H1 (cell line): ENCODE measurements at regions not wholly inside any gene's neighbourhood (a gene's known extent, or its start where the extent isn't known, plus 50 kb on each side); places are given as distances from the start of the nearest gene placed in this dataset.

Source experiments
- CTCF ChIA-PET: fragments of 300-600 bp; sonication (Branson Sonifier 250); formaldehyde crosslinking; loops from one replicate; lab custom pipeline; 2021; ENCODE audit not compliant: partially characterized antibody; lab: Charles Lee
- POLR2A ChIA-PET: fragments of 300-600 bp; sonication (Branson Sonifier 250); formaldehyde crosslinking; loops from one replicate; lab custom pipeline; 2021; ENCODE audit warnings: inconsistent platforms; ENCODE audit not compliant: partially characterized antibody; lab: Charles Lee
- DNase-seq, 2 experiments: peaks; one replicate each; pipeline versions ENCODE4 v3.0.0 to v3.0.0-alpha.2; 2010 to 2022; ENCODE audit warnings: low spot score in 2 of 2, low read depth in 1 of 2, mixed read lengths in 1 of 2
- FAIRE-seq: peaks from 2 replicates; lab custom pipeline; 2011; peaks lifted over from hg19 to GRCh38; lab: Jason Lieb, UNC
- H2AFZ ChIP-seq: 2 replicates; pipeline ENCODE4 v1.8.1; 2012; ENCODE audit warnings: low read length, inconsistent platforms
- H2AK5ac ChIP-seq: 2 replicates; pipeline ENCODE4 v1.6.1; 2013; ENCODE audit warnings: low read depth, low read length
- H2BK120ac ChIP-seq: replicated peaks from 2 replicates; pipeline ENCODE3; 2013; ENCODE audit warnings: low read depth, low read length, inconsistent platforms
- H2BK12ac ChIP-seq: 2 replicates; pipeline ENCODE4 v1.6.1; 2013; ENCODE audit warnings: low read depth, low read length
- H2BK15ac ChIP-seq: 2 replicates; pipeline ENCODE4 v1.6.1; 2013; ENCODE audit warnings: low read length
- H2BK20ac ChIP-seq: 2 replicates; pipeline ENCODE4 v1.6.1; 2013; ENCODE audit warnings: low read length
- H2BK5ac ChIP-seq: 2 replicates; pipeline ENCODE4 v1.6.1; 2013; ENCODE audit warnings: low read depth, low read length
- H3K14ac ChIP-seq: 2 replicates; pipeline ENCODE4 v1.6.1; 2013; ENCODE audit warnings: inconsistent platforms; ENCODE audit not compliant: insufficient read length
- H3K18ac ChIP-seq: 2 replicates; pipeline ENCODE4 v1.6.1; 2013; ENCODE audit warnings: low read length; ENCODE audit errors: extremely low read depth
- H3K23ac ChIP-seq: 2 replicates; pipeline ENCODE4 v1.6.1; 2013; ENCODE audit warnings: inconsistent platforms; ENCODE audit not compliant: insufficient read length
- H3K23me2 ChIP-seq: 2 replicates; pipeline ENCODE4 v1.6.1; 2013; ENCODE audit warnings: low read depth, low read length
- H3K27ac ChIP-seq: 2 replicates; pipeline ENCODE4 v1.6.1; 2011; ENCODE audit warnings: low read depth, low read length, inconsistent platforms
- H3K27me3 ChIP-seq, 4 experiments: replicated peaks in 1 of 4; 1 replicate in 1 of 4; 2 replicates in 3 of 4; pipeline versions ENCODE4 v1.6.1 to v1.8.1; 2011 to 2013; ENCODE audit warnings: low read length in 3 of 4, mild to moderate bottlenecking in 3 of 4, inconsistent platforms in 2 of 4, mixed read lengths in 2 of 4, moderate library complexity in 1 of 4; ENCODE audit not compliant: control insufficient read depth in 3 of 4, insufficient read depth in 3 of 4; ENCODE audit errors: extremely low read depth in 1 of 4
- H3K36me3 ChIP-seq, 4 experiments: 2 replicates each; pipeline versions ENCODE4 v1.6.1 to v1.8.1; 2011 to 2013; ENCODE audit warnings: mild to moderate bottlenecking in 4 of 4, low read length in 3 of 4, moderate library complexity in 2 of 4, control low read depth in 1 of 4, inconsistent platforms in 1 of 4; ENCODE audit not compliant: insufficient read depth in 4 of 4, control insufficient read depth in 2 of 4
- H3K4ac ChIP-seq: replicated peaks from 2 replicates; pipeline ENCODE3; 2013; ENCODE audit warnings: low read length, low read depth, mixed read lengths, inconsistent platforms; ENCODE audit not compliant: insufficient read length
- H3K4me1 ChIP-seq, 4 experiments: replicated peaks in 1 of 4; 1 replicate in 1 of 4; 2 replicates in 3 of 4; pipeline versions ENCODE4 v1.6.1 to v1.8.1; 2011 to 2013; ENCODE audit warnings: low read length in 3 of 4, inconsistent platforms in 2 of 4, mixed read lengths in 1 of 4; ENCODE audit not compliant: insufficient read depth in 4 of 4, control insufficient read depth in 3 of 4
- H3K4me2 ChIP-seq, 2 experiments: 2 replicates each; pipeline versions ENCODE4 v1.6.1 to v1.8.1; 2011 to 2013; ENCODE audit warnings: low read depth in 2 of 2, low read length in 2 of 2, control low read depth in 1 of 2, inconsistent platforms in 1 of 2, mild to moderate bottlenecking in 1 of 2; ENCODE audit not compliant: insufficient read depth in 1 of 2
- H3K4me3 ChIP-seq, 4 experiments: fragments of 200-600, 300-600 bp in 1 of 4; sonication (generic), shearing (Covaris generic), sonication (Bioruptor Twin) in 1 of 4; 2 replicates each; pipeline versions ENCODE4 v1.5.1 to v1.8.1; 2011 to 2016; ENCODE audit warnings: low read length in 4 of 4, low read depth in 3 of 4, control low read depth in 2 of 4, inconsistent platforms in 2 of 4, mild to moderate bottlenecking in 2 of 4, mixed read lengths in 1 of 4, moderate library complexity in 1 of 4; ENCODE audit not compliant: insufficient read depth in 2 of 4; ENCODE audit errors: extremely low read depth in 1 of 4
- H3K56ac ChIP-seq: replicated peaks from 2 replicates; pipeline ENCODE3; 2013; ENCODE audit warnings: low read depth, mild to moderate bottlenecking, mixed read lengths, low read length, inconsistent platforms; ENCODE audit not compliant: insufficient read length
- H3K79me1 ChIP-seq: 2 replicates; pipeline ENCODE4 v1.6.1; 2013; ENCODE audit warnings: low read depth, low read length, control low read depth
- H3K79me2 ChIP-seq, 2 experiments: 2 replicates each; pipeline versions ENCODE4 v1.6.1 to v1.8.1; 2012 to 2013; ENCODE audit warnings: low read length in 2 of 2, mild to moderate bottlenecking in 2 of 2, inconsistent platforms in 1 of 2; ENCODE audit not compliant: insufficient read depth in 2 of 2, control insufficient read depth in 1 of 2
- H3K9ac ChIP-seq, 4 experiments: replicated peaks in 1 of 4; 1 replicate in 1 of 4; 2 replicates in 3 of 4; pipeline versions ENCODE4 v1.6.1 to v1.8.1; 2011 to 2013; ENCODE audit warnings: low read depth in 3 of 4, low read length in 3 of 4, control low read depth in 2 of 4, mild to moderate bottlenecking in 2 of 4, moderate library complexity in 2 of 4, inconsistent platforms in 1 of 4; ENCODE audit errors: extremely low read depth in 1 of 4
- H3K9me3 ChIP-seq, 2 experiments: 2 replicates each; pipeline versions ENCODE4 v1.6.1 to v1.8.1; 2012 to 2013; ENCODE audit warnings: mild to moderate bottlenecking in 2 of 2, moderate library complexity in 2 of 2, control low read depth in 1 of 2, inconsistent platforms in 1 of 2, low read depth in 1 of 2, low read length in 1 of 2, mixed read lengths in 1 of 2; ENCODE audit not compliant: insufficient read depth in 2 of 2
- H4K20me1 ChIP-seq, 2 experiments: replicated peaks in 1 of 2; 2 replicates each; pipeline versions ENCODE3 to v1.8.1; 2011 to 2013; ENCODE audit warnings: inconsistent platforms in 2 of 2, low read length in 2 of 2, mild to moderate bottlenecking in 1 of 2; ENCODE audit not compliant: insufficient read depth in 2 of 2, control insufficient read depth in 1 of 2
- H4K5ac ChIP-seq: 2 replicates; pipeline ENCODE4 v1.6.1; 2013; ENCODE audit warnings: low read length, low read depth, mixed read lengths, inconsistent platforms; ENCODE audit not compliant: insufficient read length
- H4K8ac ChIP-seq: 2 replicates; pipeline ENCODE4 v1.8.0; 2013; ENCODE audit warnings: mild to moderate bottlenecking, moderate library complexity, low read length, inconsistent platforms; ENCODE audit not compliant: insufficient read depth; ENCODE audit errors: extremely low read depth
- H4K91ac ChIP-seq: replicated peaks from 2 replicates; pipeline ENCODE3; 2013; ENCODE audit warnings: low read length, mixed read lengths, inconsistent platforms; ENCODE audit not compliant: insufficient read length
- BACH1 ChIP-seq: IDR thresholded peaks from 2 replicates; pipeline ENCODE4 v1.6.1; 2012; ENCODE audit warnings: low read length, improper control_type of control experiment
- CBX8 ChIP-seq: fragments of 300-800, 300-1000 bp; sonication (generic); IDR thresholded peaks from 2 replicates; pipeline ENCODE4 v1.7.1; 2016; ENCODE audit warnings: low read depth, low read length, borderline replicate concordance
- CHD1 ChIP-seq: IDR thresholded peaks from 2 replicates; pipeline ENCODE4 v1.6.1; 2012; ENCODE audit warnings: low read depth, low read length, improper control_type of control experiment
- EP300 ChIP-seq, 2 experiments: IDR thresholded peaks; 1 replicate in 1 of 2; 2 replicates in 1 of 2; pipeline ENCODE4 v1.6.1; 2011 to 2012; ENCODE audit warnings: low read depth in 2 of 2, low read length in 2 of 2, mild to moderate bottlenecking in 2 of 2, borderline replicate concordance in 1 of 2, inconsistent platforms in 1 of 2, moderate library complexity in 1 of 2
- KDM1A ChIP-seq: fragments of 200-600, 300-600 bp; sonication (generic); IDR thresholded peaks from 2 replicates; pipeline ENCODE4 v1.7.1; 2016; ENCODE audit warnings: mild to moderate bottlenecking, low read length, borderline replicate concordance
- RXRA ChIP-seq: IDR thresholded peaks from 2 replicates; pipeline ENCODE4 v1.6.1; 2011; ENCODE audit warnings: low read depth, mild to moderate bottlenecking, low read length, moderate library complexity; ENCODE audit not compliant: insufficient read depth
- SAP30 ChIP-seq: fragments of 300-600 bp; sonication (generic); IDR thresholded peaks from 2 replicates; pipeline ENCODE4 v1.7.1; 2012; ENCODE audit warnings: low read length, moderate library complexity, mild to moderate bottlenecking, inconsistent platforms; ENCODE audit not compliant: insufficient read depth, insufficient replicate concordance
- SRF ChIP-seq: IDR thresholded peaks from 2 replicates; pipeline ENCODE4 v1.6.1; 2011; ENCODE audit warnings: mild to moderate bottlenecking, low read depth, low read length, moderate library complexity
- WGBS, 2 experiments: shearing (Covaris generic) in 1 of 2; methylation state at CpG; one replicate each; pipeline versions ENCODE4 v1.1.6 to v1.1.7; 2013 to 2015; ENCODE audit warnings: low lambda C conversion rate in 2 of 2, mixed read lengths in 2 of 2, inconsistent platforms in 1 of 2, low coverage in 1 of 2, missing lambda C conversion rate in 1 of 2; ENCODE audit not compliant: insufficient replicate concordance in 2 of 2, insufficient coverage in 1 of 2, insufficient read length in 1 of 2; ENCODE audit errors: extremely low coverage in 1 of 2, missing lambda C conversion rate in 1 of 2; 5-methylcytosine and 5-hydroxymethylcytosine counted together
- TF ChIP-seq, protein P1 (sequence below), 3 experiments: IDR thresholded peaks; 1 replicate in 2 of 3; 2 replicates in 1 of 3; pipeline versions ENCODE4 v1.5.1 to v1.6.1; 2011; ENCODE audit warnings: low read length in 3 of 3, mild to moderate bottlenecking in 3 of 3, inconsistent platforms in 2 of 3, low read depth in 1 of 3, moderate library complexity in 1 of 3; ENCODE audit not compliant: insufficient read depth in 1 of 3; ENCODE audit errors: control extremely low read depth in 1 of 3
- TF ChIP-seq, protein P2 (sequence below): IDR thresholded peaks from 2 replicates; pipeline ENCODE4 v1.6.1; 2012; ENCODE audit warnings: low read length, inconsistent platforms

DNA sequence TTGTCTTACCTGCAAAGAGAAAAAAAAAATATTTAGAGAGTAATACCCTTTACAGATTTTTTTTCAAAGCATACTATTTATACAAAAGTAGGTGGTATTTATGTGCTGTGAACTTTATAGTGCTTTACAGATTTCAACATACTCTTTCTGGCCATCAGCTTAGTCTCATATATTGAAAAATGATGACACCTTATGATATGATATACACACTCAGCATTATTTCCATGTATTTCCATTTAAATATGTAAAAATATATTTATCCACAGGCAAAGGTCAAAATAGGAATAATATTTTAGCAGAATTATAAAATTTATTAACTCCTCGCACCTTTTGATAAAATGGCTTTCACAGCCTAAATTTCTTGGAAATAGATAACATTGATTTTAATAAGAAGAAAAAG lies 815.8 kb upstream of the EPHA5 start:
- Histone ChIP-seq H3K18ac (no peak overlapping the region), H3K79me1 (no peaks in the 10 kb centered on the region), H4K8ac (no peak overlapping the region), H3K4me3 (no peak overlapping the region), H3K79me2 (no peaks in the 10 kb centered on the region), H4K5ac (no peak overlapping the region), H3K56ac (no peak overlapping the region), H3K27me3 (no peaks in the 10 kb centered on the region), H3K9me3 (no peaks in the 10 kb centered on the region), H2BK15ac (no peak overlapping the region), H2BK5ac (no peak overlapping the region), H2BK120ac (no peak overlapping the region), H3K27ac (no peak overlapping the region), H3K9ac (no peak overlapping the region), H4K20me1 (no peaks in the 10 kb centered on the region), H3K4me1 (no peaks in the 10 kb centered on the region), H3K4ac (no peak overlapping the region), H2AFZ (no peak overlapping the region), H3K23me2 (no peaks in the 10 kb centered on the region), H3K4me2 (no peak overlapping the region), H4K91ac (no peak overlapping the region), H2BK12ac (no peak overlapping the region), H3K23ac (no peak overlapping the region), H2BK20ac (no peak overlapping the region), H2AK5ac (no peak overlapping the region), H3K14ac (no peak overlapping the region), H3K36me3 (no peaks in the 10 kb centered on the region)
- 96% methylated on average over 1 of the region's 1 CpG; no CpG with 5 or more reads in 1 of the 2 experiments for WGBS, 2 experiments
- DNase-seq, result no peak
- FAIRE-seq, result no peak
- ChIA-PET CTCF (no interaction called here), POLR2A (interaction anchor here (0.7 kb wide), 1 partner anchor 74 kb away, joined by 3 read pairs; no protein-coding TSS in a partner anchor)
- no peak for TF ChIP-seq SRF
- no peak for TF ChIP-seq CHD1
- TF ChIP-seq BACH1, result no peak
- TF ChIP-seq, protein P1, sequence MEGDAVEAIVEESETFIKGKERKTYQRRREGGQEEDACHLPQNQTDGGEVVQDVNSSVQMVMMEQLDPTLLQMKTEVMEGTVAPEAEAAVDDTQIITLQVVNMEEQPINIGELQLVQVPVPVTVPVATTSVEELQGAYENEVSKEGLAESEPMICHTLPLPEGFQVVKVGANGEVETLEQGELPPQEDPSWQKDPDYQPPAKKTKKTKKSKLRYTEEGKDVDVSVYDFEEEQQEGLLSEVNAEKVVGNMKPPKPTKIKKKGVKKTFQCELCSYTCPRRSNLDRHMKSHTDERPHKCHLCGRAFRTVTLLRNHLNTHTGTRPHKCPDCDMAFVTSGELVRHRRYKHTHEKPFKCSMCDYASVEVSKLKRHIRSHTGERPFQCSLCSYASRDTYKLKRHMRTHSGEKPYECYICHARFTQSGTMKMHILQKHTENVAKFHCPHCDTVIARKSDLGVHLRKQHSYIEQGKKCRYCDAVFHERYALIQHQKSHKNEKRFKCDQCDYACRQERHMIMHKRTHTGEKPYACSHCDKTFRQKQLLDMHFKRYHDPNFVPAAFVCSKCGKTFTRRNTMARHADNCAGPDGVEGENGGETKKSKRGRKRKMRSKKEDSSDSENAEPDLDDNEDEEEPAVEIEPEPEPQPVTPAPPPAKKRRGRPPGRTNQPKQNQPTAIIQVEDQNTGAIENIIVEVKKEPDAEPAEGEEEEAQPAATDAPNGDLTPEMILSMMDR (IDR thresholded peaks at IDR 0.05; ENCODE audit: control extremely low read depth in 1 of 3, insufficient read depth in 1 of 3, low read depth in 1 of 3, low read length in 3 of 3), result no peak
- TF ChIP-seq, protein P2, sequence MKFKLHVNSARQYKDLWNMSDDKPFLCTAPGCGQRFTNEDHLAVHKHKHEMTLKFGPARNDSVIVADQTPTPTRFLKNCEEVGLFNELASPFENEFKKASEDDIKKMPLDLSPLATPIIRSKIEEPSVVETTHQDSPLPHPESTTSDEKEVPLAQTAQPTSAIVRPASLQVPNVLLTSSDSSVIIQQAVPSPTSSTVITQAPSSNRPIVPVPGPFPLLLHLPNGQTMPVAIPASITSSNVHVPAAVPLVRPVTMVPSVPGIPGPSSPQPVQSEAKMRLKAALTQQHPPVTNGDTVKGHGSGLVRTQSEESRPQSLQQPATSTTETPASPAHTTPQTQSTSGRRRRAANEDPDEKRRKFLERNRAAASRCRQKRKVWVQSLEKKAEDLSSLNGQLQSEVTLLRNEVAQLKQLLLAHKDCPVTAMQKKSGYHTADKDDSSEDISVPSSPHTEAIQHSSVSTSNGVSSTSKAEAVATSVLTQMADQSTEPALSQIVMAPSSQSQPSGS, result no peak
- TF ChIP-seq SAP30, result no peak
- no peak for TF ChIP-seq RXRA
- TF ChIP-seq EP300 (IDR thresholded peaks at IDR 0.05; ENCODE audit: borderline replicate concordance in 1 of 2, low read depth in 2 of 2, low read length in 2 of 2), result no peak
- TF ChIP-seq KDM1A, result no peak
- TF ChIP-seq CBX8, result no peak
